Transverse colon (tissue), 4 donors: ENCODE measurements at regions not wholly inside any gene's neighbourhood (a gene's known extent, or its start where the extent isn't known, plus 50 kb on each side); places are given as distances from the start of the nearest gene placed in this dataset.
A peak's percentile ranks its signal among the peaks of the same experiment; 100 is the strongest.

Experiments used
- DNase-seq: peaks from one replicate; pipeline ENCODE4 v3.0.0-alpha.2; 2019
- H3K27ac ChIP-seq, 4 donors: fragments of 200-600 bp; sonication (generic); 2 replicates each; pipeline ENCODE4 v1.5.1; 2016 to 2018; ENCODE audit warnings: inconsistent platforms in 4 of 4
- H3K27me3 ChIP-seq: fragments of 200-600 bp; sonication (generic); 2 replicates; pipeline ENCODE4 v1.5.1; 2017; ENCODE audit warnings: inconsistent platforms
- H3K36me3 ChIP-seq, 4 donors: fragments of 200-600 bp; sonication (generic); 2 replicates each; pipeline ENCODE4 v1.5.1; 2017 to 2019; ENCODE audit warnings: inconsistent platforms in 4 of 4
- H3K4me1 ChIP-seq, 4 donors: fragments of 200-600 bp; sonication (generic); 2 replicates each; pipeline ENCODE4 v1.5.1; 2017 to 2020; ENCODE audit warnings: inconsistent platforms in 4 of 4
- H3K4me3 ChIP-seq, 4 donors: fragments of 200-600 bp; sonication (generic); 1 replicate in 1 of 4; 2 replicates in 3 of 4; pipeline versions ENCODE4 v1.5.1 to v1.6.1; 2017 to 2019; ENCODE audit warnings: inconsistent platforms in 4 of 4
- H3K9me3 ChIP-seq, 2 donors: fragments of 200-600 bp; sonication (generic); 2 replicates each; pipeline ENCODE4 v1.5.1; 2017 to 2019; ENCODE audit warnings: inconsistent platforms in 2 of 2
- EP300 ChIP-seq: sonication (generic); formaldehyde crosslinking; IDR thresholded peaks from one replicate; pipeline ENCODE4 v1.6.1; 2017; ENCODE audit warnings: antibody characterized with exemption, low read depth
- POLR2A ChIP-seq: fragments of 450-650 bp; IDR thresholded peaks from one replicate; pipeline ENCODE4 v1.6.1; 2016; ENCODE audit warnings: antibody characterized with exemption, mild to moderate bottlenecking, moderate library complexity
- POLR2AphosphoS5 ChIP-seq, 3 donors: sonication (generic); formaldehyde crosslinking; IDR thresholded peaks; one replicate each; pipeline ENCODE4 v1.6.1; 2016; ENCODE audit warnings: antibody characterized with exemption in 3 of 3
- WGBS, 2 donors: methylation state at CpG; one replicate each; pipeline ENCODE4 v1.1.5; 2018; ENCODE audit warnings: low coverage in 1 of 2; 5-methylcytosine and 5-hydroxymethylcytosine counted together
- in situ Hi-C, 4 donors: fragments of 200-750 bp; cut with MboI; loops; one replicate each; pipeline versions ENCODE4 v1.15.0 to v1.15.1; 2017; ENCODE audit warnings: low sequenced_read_pairs in 3 of 4, low pct_ligation_motif_present in 1 of 4, low pct_unique_long_range_greater_than_20kb in 1 of 4
- intact Hi-C: fragments of 100-400 bp; cut with DNase I; formaldehyde crosslinking; loops from one replicate; pipeline ENCODE4 v1.15.1; 2023; ENCODE audit warnings: low total_unique reads
- TF ChIP-seq, protein P1 (sequence below), 5 experiments: fragments of 200-600 bp in 3 of 5; fragments of 450-650 bp in 2 of 5; sonication (generic) in 3 of 5; IDR thresholded peaks; 1 replicate in 2 of 5; 2 replicates in 3 of 5; pipeline ENCODE4 v1.5.1; 2016 to 2017; ENCODE audit warnings: antibody characterized with exemption in 5 of 5, inconsistent platforms in 3 of 5, mild to moderate bottlenecking in 2 of 5, moderate library complexity in 1 of 5

DNA sequence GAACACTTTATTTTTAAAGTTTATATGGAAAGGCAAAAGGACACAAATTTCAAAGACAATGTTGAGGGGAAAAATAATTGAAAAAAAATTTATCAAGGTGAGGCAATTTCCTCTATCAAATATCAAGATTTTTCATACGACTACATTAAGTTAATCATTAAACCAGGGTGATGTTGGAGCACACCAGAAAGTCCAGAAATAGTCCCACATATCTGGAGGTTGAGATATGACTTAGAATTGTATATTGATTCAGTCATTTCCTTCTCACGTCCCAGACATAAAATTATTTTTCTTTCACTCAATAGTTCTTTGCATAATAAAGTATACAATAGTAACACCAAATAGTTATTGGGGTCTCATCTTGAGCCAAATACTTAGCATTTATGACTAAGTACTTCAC, 605.1 kb downstream of the NUP35 start:
- Histone ChIP-seq H3K4me3 (no peak overlapping the region), H3K27ac (no peak overlapping the region), H3K27me3 (no peaks in the 10 kb centered on the region), H3K9me3 (no peaks in the 10 kb centered on the region), H3K4me1 (no peaks in the 10 kb centered on the region), H3K36me3 (no peaks in the 10 kb centered on the region)
- 34 to 37% methylated on average over 2 of the region's 2 CpGs for WGBS, 2 donors
- in situ Hi-C loops (no loop called here), intact Hi-C loops (loop anchor here (5.0 kb wide), 1 partner anchor 1262 kb away; no protein-coding TSS in a partner anchor)
- DNase-seq = no peak
- TF ChIP-seq POLR2A (no peak), POLR2AphosphoS5 (IDR thresholded peaks at IDR 0.05) (no peak)
- TF ChIP-seq, protein P1, sequence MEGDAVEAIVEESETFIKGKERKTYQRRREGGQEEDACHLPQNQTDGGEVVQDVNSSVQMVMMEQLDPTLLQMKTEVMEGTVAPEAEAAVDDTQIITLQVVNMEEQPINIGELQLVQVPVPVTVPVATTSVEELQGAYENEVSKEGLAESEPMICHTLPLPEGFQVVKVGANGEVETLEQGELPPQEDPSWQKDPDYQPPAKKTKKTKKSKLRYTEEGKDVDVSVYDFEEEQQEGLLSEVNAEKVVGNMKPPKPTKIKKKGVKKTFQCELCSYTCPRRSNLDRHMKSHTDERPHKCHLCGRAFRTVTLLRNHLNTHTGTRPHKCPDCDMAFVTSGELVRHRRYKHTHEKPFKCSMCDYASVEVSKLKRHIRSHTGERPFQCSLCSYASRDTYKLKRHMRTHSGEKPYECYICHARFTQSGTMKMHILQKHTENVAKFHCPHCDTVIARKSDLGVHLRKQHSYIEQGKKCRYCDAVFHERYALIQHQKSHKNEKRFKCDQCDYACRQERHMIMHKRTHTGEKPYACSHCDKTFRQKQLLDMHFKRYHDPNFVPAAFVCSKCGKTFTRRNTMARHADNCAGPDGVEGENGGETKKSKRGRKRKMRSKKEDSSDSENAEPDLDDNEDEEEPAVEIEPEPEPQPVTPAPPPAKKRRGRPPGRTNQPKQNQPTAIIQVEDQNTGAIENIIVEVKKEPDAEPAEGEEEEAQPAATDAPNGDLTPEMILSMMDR (IDR thresholded peaks at IDR 0.05) = no peak

DNA sequence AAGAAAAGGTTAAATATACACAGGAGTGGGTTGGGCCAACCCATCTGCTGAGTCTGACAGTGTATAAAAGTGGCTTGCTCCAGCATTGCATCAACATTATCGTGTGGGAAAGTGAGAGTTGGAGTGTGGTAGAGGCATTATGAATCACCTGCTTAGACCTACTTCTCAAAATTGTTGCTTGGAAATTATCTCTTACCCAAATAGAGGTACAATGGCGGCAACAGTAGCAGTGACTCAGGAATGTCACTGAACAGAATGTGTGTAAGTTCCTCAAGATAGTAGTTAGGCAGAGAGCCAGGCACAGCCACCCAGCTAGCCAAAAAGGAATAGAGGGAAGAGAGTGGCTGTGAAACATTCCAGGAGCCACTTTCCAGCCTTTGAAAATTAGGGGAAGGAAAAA, 616.0 kb downstream of the NUP35 start:
- intact Hi-C loops (no loop called here), in situ Hi-C loops (no loop called here)
- H3K9me3 ChIP-seq = peaks cover 0 to 3% of the 10 kb centered on the region in 2 donors
- WGBS, 2 donors = 70 to 79% methylated on average over 2 of the region's 2 CpGs
- no peak overlapping the region for H3K27ac ChIP-seq
- no peaks in the 10 kb centered on the region for H3K36me3 ChIP-seq
- TF ChIP-seq, protein P1 (IDR thresholded peaks at IDR 0.05) = no peak
- no peak for TF ChIP-seq POLR2AphosphoS5 (IDR thresholded peaks at IDR 0.05)
- TF ChIP-seq POLR2A = no peak
- no peak for TF ChIP-seq EP300
- no peaks in the 10 kb centered on the region for H3K4me1 ChIP-seq
- no peak for DNase-seq
- H3K27me3 ChIP-seq = no peaks in the 10 kb centered on the region
- H3K4me3 ChIP-seq = no peak overlapping the region

DNA sequence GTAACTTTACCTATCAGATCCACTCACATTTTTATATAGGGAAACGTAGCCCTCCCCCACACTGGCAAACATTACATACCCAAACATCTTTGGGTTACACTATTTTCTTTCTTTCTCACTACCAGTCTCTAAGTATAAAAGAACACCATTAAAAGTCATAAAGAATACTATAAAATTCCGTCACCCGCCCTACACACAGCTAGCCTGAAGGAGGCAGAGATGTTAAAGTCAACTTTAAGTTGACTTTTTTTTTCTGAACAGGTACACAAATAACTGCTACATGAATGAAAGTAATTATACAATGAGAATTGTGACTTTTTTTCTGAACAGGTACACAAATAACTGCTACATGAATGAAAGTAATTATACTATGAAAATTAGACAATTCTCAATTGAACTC, 628.3 kb downstream of the NUP35 start:
- DNase-seq = no peak
- no peaks in the 10 kb centered on the region for H3K36me3 ChIP-seq
- intact Hi-C loops (no loop called here), in situ Hi-C loops (no loop called here)
- H3K27ac ChIP-seq = no peak overlapping the region
- H3K9me3 ChIP-seq = no peaks in the 10 kb centered on the region
- TF ChIP-seq, protein P1 (IDR thresholded peaks at IDR 0.05) = peak in 1 of 5 experiments; percentile 10
- TF ChIP-seq POLR2AphosphoS5 (IDR thresholded peaks at IDR 0.05) (no peak), POLR2A (no peak), EP300 (no peak)
- no peak overlapping the region for H3K4me3 ChIP-seq
- H3K27me3 ChIP-seq = no peaks in the 10 kb centered on the region
- 25 to 47% methylated on average over 1 to 3 of the region's 3 CpGs for WGBS, 2 donors
- H3K4me1 ChIP-seq = no peaks in the 10 kb centered on the region

DNA sequence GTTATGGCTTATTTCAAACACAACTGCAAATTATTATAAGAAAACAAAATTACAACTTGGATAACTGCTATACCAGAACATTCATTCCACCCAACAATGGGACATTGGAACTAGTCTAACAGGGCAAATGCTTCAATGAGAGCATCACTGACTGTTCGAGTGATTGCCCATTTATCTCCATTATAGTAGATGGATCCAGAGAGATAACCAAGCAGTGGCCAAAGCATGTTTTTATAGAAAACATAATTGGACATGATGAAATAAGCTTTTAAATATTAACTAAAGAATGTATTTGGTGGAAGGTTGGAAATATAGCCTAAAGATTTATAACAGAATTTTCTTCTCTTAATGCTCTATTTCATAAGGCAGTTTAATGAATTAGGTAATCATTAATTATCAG, 634.8 kb downstream of the NUP35 start:
- 96 to 100% methylated on average over 1 of the region's 1 CpG for WGBS, 2 donors
- Histone ChIP-seq H3K27ac (no peak overlapping the region), H3K4me3 (no peak overlapping the region), H3K9me3 (no peaks in the 10 kb centered on the region), H3K36me3 (no peaks in the 10 kb centered on the region), H3K4me1 (no peaks in the 10 kb centered on the region), H3K27me3 (no peaks in the 10 kb centered on the region)
- intact Hi-C loops (no loop called here), in situ Hi-C loops (no loop called here)
- no peak for DNase-seq
- TF ChIP-seq POLR2AphosphoS5 (IDR thresholded peaks at IDR 0.05) (no peak), EP300 (no peak), POLR2A (no peak)
- TF ChIP-seq, protein P1 (IDR thresholded peaks at IDR 0.05) = no peak
